ENCODE measurements at regions not wholly inside any gene's neighbourhood (a gene's known extent, or its start where the extent isn't known, plus 50 kb on each side); places are given as distances from the start of the nearest gene placed in this dataset.
"Not testable (repeated sequence)": the region's sequence is repeated elsewhere in the genome, so short reads cannot be mapped to it uniquely, and the experiment has no call there.

DNA sequence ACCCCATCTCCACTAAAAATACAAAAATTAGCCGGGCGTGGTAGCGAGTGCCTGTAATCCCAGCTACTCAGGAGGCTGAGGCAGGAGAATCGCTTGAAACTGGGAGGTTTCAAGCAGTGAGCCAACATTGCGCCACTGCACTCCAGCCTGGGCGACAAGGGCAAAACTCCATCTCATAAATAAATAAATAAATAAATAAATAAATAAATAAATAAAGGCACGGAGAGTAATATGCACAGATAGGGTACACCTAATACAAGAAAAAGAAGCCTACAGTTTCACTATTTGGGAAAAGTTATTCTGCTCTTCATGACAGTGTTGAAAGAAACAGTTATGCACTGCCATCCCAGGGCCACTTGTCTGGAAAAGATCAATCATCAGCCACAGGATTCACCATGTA is 285.2 kb downstream of the GOLGA6L6 start:
- H3K27me3 ChIP-seq (replicated peaks in 1 of 4; ENCODE audit: control extremely low read depth in 1 of 4, control insufficient read depth in 3 of 4, insufficient read depth in 4 of 4, low read length in 3 of 4); H3K36me3 ChIP-seq (replicated peaks in 1 of 2; ENCODE audit: control extremely low read depth in 1 of 2, control insufficient read depth in 1 of 2, extremely low read depth in 1 of 2, insufficient read depth in 2 of 2, low read length in 1 of 2); intact Hi-C loops (cut with micrococcal nuclease); H3K9ac ChIP-seq (ENCODE audit: low read length); H3K4me2 ChIP-seq (replicated peaks; ENCODE audit: low read depth, low read length, poor library complexity, severe bottlenecking); H4K20me1 ChIP-seq (ENCODE audit: control insufficient read depth, insufficient read depth, low read length, poor library complexity, severe bottlenecking); H3K4me3 Mint-ChIP-seq; H3K4me1 Mint-ChIP-seq; POLR2A ChIA-PET; H3K9me3 Mint-ChIP-seq (ENCODE audit: insufficient read depth); H3K27me3 Mint-ChIP-seq; H3K4me1 ChIP-seq (ENCODE audit: control insufficient read depth in 2 of 2, insufficient read depth in 2 of 2, low read length in 2 of 2); DNase-seq; ATAC-seq (ENCODE audit: low read depth); H3K27ac Mint-ChIP-seq; H3K27ac ChIP-seq (ENCODE audit: low read length in 2 of 2); H3K4me3 ChIP-seq (ENCODE audit: control extremely low read depth in 1 of 5, extremely low read depth in 1 of 5, insufficient read depth in 1 of 5, low read depth in 2 of 5, low read length in 4 of 5); H3K79me2 ChIP-seq (ENCODE audit: control insufficient read depth, insufficient read depth, low read length); H2AFZ ChIP-seq (ENCODE audit: insufficient read depth, low read depth, low read length, poor library complexity, severe bottlenecking): not testable (repeated sequence)
- H3K9me3 ChIP-seq (ENCODE audit: control extremely low read depth in 1 of 3, control insufficient read depth in 2 of 3, insufficient read depth in 1 of 3, low read length in 2 of 3), result peaks cover 0 to 22% (median 0%) of the 10 kb centered on the region in 3 donors
- WGBS (ENCODE audit: insufficient coverage), result 100% methylated on average over 4 of the region's 7 CpGs
- CTCF ChIA-PET, result interaction anchor here (0.6 kb wide), 1 partner anchor 100 kb away, joined by 3 read pairs; no protein-coding TSS in a partner anchor

DNA sequence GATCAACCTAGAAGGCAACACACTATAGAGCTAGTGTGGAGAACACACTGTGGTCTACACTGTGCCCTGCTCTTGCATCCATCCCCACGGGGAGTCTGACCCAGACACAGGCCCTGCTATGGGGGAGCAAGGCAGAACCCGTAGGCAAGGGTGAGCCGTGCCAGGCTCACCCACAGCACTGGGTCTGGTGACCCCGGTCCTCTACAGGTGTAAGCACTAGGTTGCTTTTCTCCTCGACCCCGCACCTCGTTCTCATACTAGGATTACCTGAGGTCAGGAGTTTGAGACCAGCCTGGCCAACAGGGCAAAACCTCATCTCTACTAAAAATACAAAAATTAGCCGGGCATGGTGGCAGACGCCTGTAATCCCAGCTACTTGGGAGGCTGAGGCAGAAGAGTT is 286.0 kb downstream of the GOLGA6L6 start:
- H3K4me3 Mint-ChIP-seq; H3K9me3 Mint-ChIP-seq (ENCODE audit: insufficient read depth); H3K4me3 ChIP-seq (ENCODE audit: control extremely low read depth in 1 of 5, extremely low read depth in 1 of 5, insufficient read depth in 1 of 5, low read depth in 2 of 5, low read length in 4 of 5); H4K20me1 ChIP-seq (ENCODE audit: control insufficient read depth, insufficient read depth, low read length, poor library complexity, severe bottlenecking); H3K27ac Mint-ChIP-seq; H3K27ac ChIP-seq (ENCODE audit: low read length in 2 of 2); H3K27me3 Mint-ChIP-seq; H3K36me3 ChIP-seq (replicated peaks in 1 of 2; ENCODE audit: control extremely low read depth in 1 of 2, control insufficient read depth in 1 of 2, extremely low read depth in 1 of 2, insufficient read depth in 2 of 2, low read length in 1 of 2); H3K4me1 Mint-ChIP-seq; H3K4me1 ChIP-seq (ENCODE audit: control insufficient read depth in 2 of 2, insufficient read depth in 2 of 2, low read length in 2 of 2); H2AFZ ChIP-seq (ENCODE audit: insufficient read depth, low read depth, low read length, poor library complexity, severe bottlenecking); H3K9ac ChIP-seq (ENCODE audit: low read length); H3K79me2 ChIP-seq (ENCODE audit: control insufficient read depth, insufficient read depth, low read length); H3K4me2 ChIP-seq (replicated peaks; ENCODE audit: low read depth, low read length, poor library complexity, severe bottlenecking); intact Hi-C loops (cut with micrococcal nuclease); DNase-seq; H3K27me3 ChIP-seq (replicated peaks in 1 of 4; ENCODE audit: control extremely low read depth in 1 of 4, control insufficient read depth in 3 of 4, insufficient read depth in 4 of 4, low read length in 3 of 4); POLR2A ChIA-PET; ATAC-seq (ENCODE audit: low read depth): not testable (repeated sequence)
- WGBS (ENCODE audit: insufficient coverage), result 80% methylated on average over 7 of the region's 9 CpGs
- CTCF ChIA-PET, result interaction anchor here (0.6 kb wide), 1 partner anchor 100 kb away, joined by 3 read pairs; no protein-coding TSS in a partner anchor
- peaks cover 0 to 26% (median 0%) of the 10 kb centered on the region in 3 donors for H3K9me3 ChIP-seq (ENCODE audit: control extremely low read depth in 1 of 3, control insufficient read depth in 2 of 3, insufficient read depth in 1 of 3, low read length in 2 of 3)

DNA sequence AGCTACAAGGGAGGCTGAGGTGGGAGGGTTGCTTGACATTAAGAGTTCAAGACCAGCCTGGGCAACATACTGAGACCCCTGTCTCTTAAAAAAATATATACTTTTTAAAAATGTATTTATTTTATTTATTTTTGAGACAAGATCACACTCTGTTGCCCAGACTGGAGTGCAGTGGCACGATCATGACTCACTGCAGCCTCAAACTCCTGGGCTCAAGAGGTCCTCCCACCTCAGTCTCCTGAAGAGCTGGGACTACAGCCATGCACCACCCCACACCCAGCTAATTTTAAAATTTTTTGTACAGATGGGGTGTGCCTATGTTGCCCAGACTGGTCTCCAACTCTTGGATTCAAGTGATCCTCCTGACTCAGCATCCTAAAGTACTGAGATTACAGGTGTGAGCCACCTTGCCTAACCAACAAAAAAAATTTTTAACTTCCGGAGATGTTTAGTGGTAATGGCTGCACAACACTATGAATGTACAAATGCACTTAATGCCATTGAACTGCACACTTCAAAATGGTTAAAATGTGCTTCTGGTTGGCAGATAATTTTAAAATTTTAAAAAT is 288.5 kb downstream of the GOLGA6L6 start:
- POLR2A ChIA-PET, result not testable (repeated sequence)

DNA sequence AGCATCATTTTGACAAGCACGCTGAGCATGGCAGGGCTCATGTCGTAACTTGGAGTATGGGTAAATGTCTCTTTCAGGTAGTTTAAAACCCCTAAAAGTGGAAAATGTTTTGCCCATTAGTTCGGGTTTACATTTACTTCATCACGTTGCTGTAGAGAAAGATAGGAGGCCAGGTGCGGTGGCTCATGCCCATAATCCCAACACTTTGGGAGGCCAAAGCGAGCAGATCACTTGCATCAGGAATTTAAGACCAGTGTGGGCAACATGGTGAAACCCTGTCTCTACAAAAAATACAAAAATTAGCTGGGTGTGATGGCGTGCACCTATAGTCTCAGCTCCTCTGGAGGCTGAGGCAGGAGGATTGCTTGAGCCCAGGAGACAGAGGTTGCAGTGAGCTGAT is 289.6 kb downstream of the GOLGA6L6 start:
- 86% methylated on average over 7 of the region's 7 CpGs for WGBS (ENCODE audit: insufficient coverage)
- ATAC-seq (ENCODE audit: low read depth); H3K9me3 Mint-ChIP-seq (ENCODE audit: insufficient read depth); intact Hi-C loops (cut with micrococcal nuclease); H3K27me3 Mint-ChIP-seq; H3K27me3 ChIP-seq (replicated peaks in 1 of 4; ENCODE audit: control extremely low read depth in 1 of 4, control insufficient read depth in 3 of 4, insufficient read depth in 4 of 4, low read length in 3 of 4); POLR2A ChIA-PET; DNase-seq; H3K9ac ChIP-seq (ENCODE audit: low read length); H2AFZ ChIP-seq (ENCODE audit: insufficient read depth, low read depth, low read length, poor library complexity, severe bottlenecking); H3K36me3 ChIP-seq (replicated peaks in 1 of 2; ENCODE audit: control extremely low read depth in 1 of 2, control insufficient read depth in 1 of 2, extremely low read depth in 1 of 2, insufficient read depth in 2 of 2, low read length in 1 of 2); CTCF ChIA-PET; H3K4me3 ChIP-seq (ENCODE audit: control extremely low read depth in 1 of 5, extremely low read depth in 1 of 5, insufficient read depth in 1 of 5, low read depth in 2 of 5, low read length in 4 of 5); H3K27ac Mint-ChIP-seq; H3K4me3 Mint-ChIP-seq; H4K20me1 ChIP-seq (ENCODE audit: control insufficient read depth, insufficient read depth, low read length, poor library complexity, severe bottlenecking); H3K27ac ChIP-seq (ENCODE audit: low read length in 2 of 2); H3K4me1 Mint-ChIP-seq; H3K79me2 ChIP-seq (ENCODE audit: control insufficient read depth, insufficient read depth, low read length); H3K4me2 ChIP-seq (replicated peaks; ENCODE audit: low read depth, low read length, poor library complexity, severe bottlenecking): not testable (repeated sequence)
- Histone ChIP-seq H3K9me3 (ENCODE audit: control extremely low read depth in 1 of 3, control insufficient read depth in 2 of 3, insufficient read depth in 1 of 3, low read length in 2 of 3) (peaks cover 0 to 29% (median 0%) of the 10 kb centered on the region in 3 donors), H3K4me1 (ENCODE audit: control insufficient read depth in 2 of 2, insufficient read depth in 2 of 2, low read length in 2 of 2) (peaks cover 8 to 16% of the 10 kb centered on the region in 2 donors)

More for the DNA sequence above, 288.5 kb downstream of the GOLGA6L6 start:
- H3K9ac ChIP-seq (ENCODE audit: low read length); intact Hi-C loops (cut with micrococcal nuclease); H3K27ac ChIP-seq (ENCODE audit: low read length in 2 of 2); H3K4me2 ChIP-seq (replicated peaks; ENCODE audit: low read depth, low read length, poor library complexity, severe bottlenecking); CTCF ChIA-PET; H3K36me3 ChIP-seq (replicated peaks in 1 of 2; ENCODE audit: control extremely low read depth in 1 of 2, control insufficient read depth in 1 of 2, extremely low read depth in 1 of 2, insufficient read depth in 2 of 2, low read length in 1 of 2); H3K79me2 ChIP-seq (ENCODE audit: control insufficient read depth, insufficient read depth, low read length); H3K4me3 ChIP-seq (ENCODE audit: control extremely low read depth in 1 of 5, extremely low read depth in 1 of 5, insufficient read depth in 1 of 5, low read depth in 2 of 5, low read length in 4 of 5); H4K20me1 ChIP-seq (ENCODE audit: control insufficient read depth, insufficient read depth, low read length, poor library complexity, severe bottlenecking); ATAC-seq (ENCODE audit: low read depth); DNase-seq; H3K9me3 Mint-ChIP-seq (ENCODE audit: insufficient read depth); H3K4me1 Mint-ChIP-seq; H3K27me3 ChIP-seq (replicated peaks in 1 of 4; ENCODE audit: control extremely low read depth in 1 of 4, control insufficient read depth in 3 of 4, insufficient read depth in 4 of 4, low read length in 3 of 4); H2AFZ ChIP-seq (ENCODE audit: insufficient read depth, low read depth, low read length, poor library complexity, severe bottlenecking); H3K27me3 Mint-ChIP-seq; H3K27ac Mint-ChIP-seq; H3K4me3 Mint-ChIP-seq: not testable (repeated sequence)
- Histone ChIP-seq H3K9me3 (ENCODE audit: control extremely low read depth in 1 of 3, control insufficient read depth in 2 of 3, insufficient read depth in 1 of 3, low read length in 2 of 3) (peaks cover 0 to 34% (median 0%) of the 10 kb centered on the region in 3 donors), H3K4me1 (ENCODE audit: control insufficient read depth in 2 of 2, insufficient read depth in 2 of 2, low read length in 2 of 2) (peaks cover 6 to 14% of the 10 kb centered on the region in 2 donors)
- 93% methylated on average over 1 of the region's 2 CpGs for WGBS (ENCODE audit: insufficient coverage)
